GM18499 (cell line): ENCODE measurements at regions not wholly inside any gene's neighbourhood (a gene's known extent, or its start where the extent isn't known, plus 50 kb on each side); places are given as distances from the start of the nearest gene placed in this dataset.

Experiments
- ATAC-seq: cut with Tn5 transposase; IDR thresholded peaks from one replicate; pipeline ENCODE4 v1.9.1; 2021; ENCODE audit warnings: moderate number of reproducible peaks; ENCODE audit not compliant: insufficient read depth, unreplicated experiment

DNA sequence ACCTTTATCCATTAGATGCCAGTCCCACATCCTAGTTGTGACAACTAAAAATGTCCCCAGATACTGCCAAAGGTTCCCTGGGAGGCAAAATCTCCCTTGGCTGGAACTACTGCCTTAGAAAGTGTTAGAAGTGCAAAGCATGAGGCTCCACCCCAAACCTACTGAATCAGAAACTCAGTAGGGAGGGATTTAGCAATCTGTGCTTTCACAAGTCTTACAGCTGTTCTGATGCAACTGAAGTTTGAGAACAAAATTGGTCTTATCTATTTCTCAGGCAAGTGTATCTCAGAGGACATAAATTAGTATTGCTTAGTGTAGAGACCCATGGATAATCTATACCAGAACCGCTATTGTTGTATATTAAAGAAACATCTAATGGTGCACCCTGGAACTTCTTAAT is 70.2 kb downstream of the CLDN1 start:
- ATAC-seq: no peak

DNA sequence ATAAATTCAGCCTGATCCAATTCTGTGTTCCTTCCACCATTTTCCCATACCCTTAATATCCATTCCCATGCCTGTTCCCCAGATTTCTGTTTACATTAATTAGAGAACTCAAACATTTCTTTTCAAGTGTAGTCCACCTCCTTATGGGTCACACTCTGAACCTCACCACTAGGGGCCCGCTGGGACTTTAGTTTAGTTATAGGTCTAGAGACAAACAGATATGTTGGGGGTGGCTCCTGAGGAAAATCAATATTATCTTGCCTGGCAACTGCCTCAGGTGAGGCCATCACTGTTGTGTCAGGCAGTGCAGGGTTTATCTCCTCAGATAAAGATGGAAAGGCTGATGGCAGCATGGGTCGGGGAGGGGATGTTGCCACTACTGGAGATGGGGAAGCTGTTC is 72.8 kb downstream of the CLDN1 start:
- no peak for ATAC-seq

DNA sequence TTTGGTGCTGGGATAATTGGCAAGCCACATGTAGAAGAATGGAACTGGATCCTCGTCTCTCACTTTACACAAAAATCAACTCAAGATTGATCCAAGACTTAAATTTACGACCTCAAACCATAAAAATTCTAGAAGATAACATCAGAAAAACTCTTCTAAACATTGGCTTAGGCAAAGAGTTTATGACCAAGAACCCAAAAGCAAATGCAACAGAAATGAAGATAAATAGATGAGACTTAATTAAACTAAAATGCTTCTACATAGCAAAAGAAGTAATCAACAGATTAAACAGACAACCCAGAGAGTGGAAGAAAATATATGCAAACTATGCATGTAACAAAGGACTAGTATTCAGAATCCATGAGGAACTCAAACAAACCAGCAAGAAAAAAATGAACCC is 80.1 kb downstream of the CLDN1 start:
- no peak for ATAC-seq

DNA sequence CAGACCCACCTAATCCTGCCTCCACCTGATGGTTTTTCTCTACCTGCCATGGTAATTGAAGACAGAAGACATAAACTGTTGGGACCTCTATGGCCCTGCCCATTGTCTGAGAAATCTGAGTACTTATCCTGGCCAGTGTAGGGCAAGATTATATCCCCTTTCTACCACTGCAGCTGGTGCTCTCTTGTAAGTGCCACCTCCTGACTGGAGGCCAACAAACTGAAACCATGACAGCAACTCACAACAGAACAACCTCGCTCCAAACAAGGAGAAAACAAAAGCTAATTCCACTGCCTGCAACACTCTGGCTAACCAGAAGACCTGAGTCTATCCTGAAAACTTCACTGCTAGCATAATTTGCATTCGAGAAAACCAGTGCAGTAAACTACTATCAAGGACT is 82.9 kb downstream of the CLDN1 start:
- ATAC-seq: no peak

DNA sequence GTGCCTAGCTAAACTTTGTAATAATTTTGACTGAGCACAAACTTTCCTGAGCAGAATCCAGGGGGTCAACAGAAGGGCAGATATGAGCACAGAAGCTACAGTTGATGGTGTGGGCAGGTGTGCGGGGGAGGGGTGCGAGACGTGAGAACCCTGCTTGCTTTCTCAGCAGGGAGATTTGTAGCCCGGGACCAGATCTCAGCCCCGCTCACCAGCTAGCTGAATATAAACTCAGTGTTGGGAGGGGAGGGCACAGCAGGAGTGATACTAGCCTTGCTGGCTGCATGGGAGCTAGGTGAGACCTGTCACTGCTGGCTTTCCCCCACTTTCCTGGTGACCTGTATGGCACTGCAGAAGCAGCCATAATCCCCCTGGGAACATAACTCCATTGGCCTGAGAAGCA is 83.4 kb downstream of the CLDN1 start:
- ATAC-seq: no peak

DNA sequence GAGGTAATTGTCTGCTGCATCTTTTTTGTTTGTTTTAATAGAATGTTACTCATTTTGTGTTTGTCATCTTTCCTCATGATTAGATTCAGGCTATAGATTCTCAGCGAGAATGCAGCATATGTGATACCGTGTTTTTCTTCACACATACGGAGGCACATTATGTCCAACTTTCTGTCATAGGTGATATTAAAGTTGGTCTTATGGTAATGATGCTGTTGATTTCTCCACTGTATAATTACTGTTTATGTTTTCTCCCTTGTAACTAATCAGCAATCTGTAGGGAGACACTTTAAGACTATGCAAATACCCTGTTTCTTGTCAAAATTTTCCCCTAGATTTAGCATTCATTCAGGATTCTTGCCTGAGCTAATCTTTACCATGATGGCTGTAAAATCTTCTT is 87.6 kb downstream of the CLDN1 start:
- no peak for ATAC-seq

DNA sequence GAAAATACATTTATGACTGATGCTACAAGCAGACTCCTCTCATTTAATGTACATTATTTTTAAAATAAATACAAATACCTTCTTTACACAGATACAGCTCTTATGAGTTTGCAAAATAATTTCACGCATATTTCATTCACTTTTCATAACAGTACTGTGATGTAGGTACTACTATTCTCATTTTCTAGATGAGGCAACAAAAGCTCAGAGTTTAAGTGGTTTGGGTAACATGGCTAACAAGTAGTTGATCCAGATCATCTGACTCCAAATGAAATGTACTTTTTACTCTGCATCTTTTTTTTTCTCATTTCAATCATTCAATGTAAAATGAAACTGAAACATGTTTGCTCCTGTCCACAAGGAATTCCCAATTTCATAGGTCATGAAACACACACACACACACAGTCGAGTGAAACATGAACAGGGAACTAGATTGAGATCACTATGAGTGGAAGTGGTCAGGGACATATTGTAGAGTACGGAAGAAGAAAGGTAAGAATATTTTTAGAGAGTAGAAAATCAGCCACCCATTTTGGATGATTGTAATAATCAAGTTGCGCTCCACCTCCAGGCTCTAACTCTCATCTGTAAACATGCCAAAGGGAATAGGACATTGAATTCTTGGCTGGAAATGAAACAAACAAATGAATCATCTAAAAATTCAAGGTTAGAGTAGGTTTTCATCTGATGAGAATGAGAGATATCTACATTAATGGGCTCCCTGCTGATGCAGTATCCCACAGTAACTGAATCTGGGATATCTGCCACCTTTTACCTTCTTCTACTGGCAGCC is 92.4 kb downstream of the CLDN1 start:
- peak; percentile 45 for ATAC-seq

DNA sequence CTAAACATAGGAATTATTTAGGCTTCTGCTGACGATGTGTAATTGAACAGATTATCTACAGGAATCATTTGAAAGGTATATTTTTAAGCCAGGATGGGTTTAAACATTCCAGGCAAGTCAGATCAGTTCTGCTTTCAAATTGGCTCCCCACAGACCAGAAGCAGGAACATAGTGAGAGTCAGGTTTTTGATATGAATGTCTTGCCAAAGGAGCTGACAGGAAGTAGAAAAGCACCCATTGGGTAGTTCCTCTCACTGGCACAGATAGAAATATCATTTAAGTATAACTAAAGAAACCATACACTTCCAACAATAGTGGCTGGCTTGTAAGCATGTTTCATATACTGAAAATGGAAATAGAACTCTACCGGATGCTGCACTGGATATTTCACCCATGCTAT is 95.2 kb downstream of the CLDN1 start:
- ATAC-seq: no peak

DNA sequence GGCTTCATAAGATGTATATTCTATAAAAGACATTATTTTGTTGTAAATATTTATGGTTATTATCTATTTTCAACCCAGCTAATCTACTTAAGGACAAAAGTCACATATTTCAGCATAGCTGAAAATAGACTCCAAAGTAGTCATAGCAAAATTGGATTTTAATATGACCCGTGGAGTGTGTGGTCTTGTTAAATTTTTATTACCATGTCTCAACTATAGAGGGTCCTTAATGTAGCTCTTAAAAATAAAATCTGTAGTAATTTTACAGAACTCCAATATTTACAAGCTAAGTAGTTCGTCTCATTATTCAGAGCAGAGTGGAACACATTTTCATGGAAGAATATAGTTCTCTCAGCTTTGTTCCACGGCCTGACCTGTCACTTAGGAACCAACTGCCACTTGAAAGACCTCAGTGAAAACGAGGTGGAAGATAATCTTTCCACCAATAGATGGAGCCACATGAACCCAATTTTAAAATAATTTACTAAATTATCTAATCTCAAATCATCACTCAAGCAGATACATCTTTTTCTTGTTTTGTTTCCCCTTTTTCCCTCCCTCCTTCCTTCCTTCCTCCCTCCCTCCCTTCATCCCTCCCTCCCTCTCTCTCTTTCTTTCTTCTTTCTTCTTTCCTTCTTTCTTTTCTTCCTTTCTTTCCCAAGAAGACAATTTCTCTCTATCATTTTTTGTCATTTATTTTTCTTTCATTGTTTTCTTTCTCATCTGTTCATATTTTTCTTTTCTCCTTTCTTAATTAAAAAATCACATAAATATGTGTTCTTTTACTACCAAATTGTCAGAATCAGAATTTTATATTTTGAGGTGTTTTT is 97.2 kb downstream of the CLDN1 start:
- no peak for ATAC-seq

DNA sequence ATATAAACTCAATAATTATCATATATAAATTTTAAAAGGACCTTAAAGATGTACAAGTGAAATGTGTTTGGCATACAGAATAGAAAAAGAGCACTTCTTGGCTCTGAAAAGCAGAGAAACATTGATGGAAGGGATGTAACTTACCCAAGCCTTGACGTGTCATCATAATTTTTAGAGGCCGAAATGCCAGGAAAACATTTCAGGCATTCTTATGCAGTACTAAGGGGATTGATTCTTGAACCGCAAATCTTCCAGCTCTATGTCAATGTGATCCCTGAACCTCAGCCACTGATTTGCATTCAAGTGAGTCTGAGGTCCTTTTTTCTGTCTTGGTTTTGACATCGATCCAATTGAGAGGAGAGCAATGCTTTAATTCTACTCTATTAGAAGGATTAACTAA is 97.8 kb downstream of the CLDN1 start:
- no peak for ATAC-seq

DNA sequence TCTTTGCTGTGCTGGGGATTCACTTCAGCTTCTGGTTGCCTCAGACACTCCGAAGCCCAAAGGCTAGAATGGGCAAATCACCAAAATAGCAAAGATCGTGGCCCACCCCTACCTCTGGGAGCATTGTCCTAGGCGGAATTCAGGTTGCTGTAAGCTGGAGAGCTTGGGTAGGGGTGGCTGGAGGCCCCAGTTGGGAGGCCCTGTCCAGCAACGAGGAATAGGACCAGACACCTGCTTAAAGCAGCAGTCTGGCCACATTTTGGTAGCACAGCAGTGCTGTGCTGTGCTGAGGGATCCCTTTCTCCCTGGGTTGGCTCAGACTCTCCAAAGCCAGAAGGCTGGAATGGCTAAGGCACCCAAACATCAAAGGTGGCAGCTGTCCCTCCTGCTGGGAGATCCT is 99.3 kb downstream of the CLDN1 start:
- ATAC-seq: no peak

DNA sequence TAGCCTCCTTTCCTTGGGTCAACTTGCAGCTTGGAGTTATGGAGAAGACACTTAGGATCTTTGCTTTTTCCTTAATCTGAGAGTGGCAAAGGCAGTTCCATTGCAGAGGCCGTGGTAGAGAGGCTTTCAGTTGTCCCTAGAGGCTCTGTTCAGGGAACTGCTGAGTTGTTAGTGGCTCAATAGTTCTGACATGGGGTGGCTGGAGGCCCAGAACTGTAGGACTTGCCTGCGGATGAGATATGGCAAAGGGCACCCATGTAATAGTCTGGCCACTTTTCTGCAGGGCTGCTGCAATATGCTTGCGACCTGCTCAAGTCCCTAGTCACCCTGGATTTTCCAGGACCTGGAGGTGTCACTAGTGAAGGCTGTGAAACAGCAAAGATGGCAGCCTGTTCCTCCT is 99.9 kb downstream of the CLDN1 start:
- ATAC-seq: no peak

DNA sequence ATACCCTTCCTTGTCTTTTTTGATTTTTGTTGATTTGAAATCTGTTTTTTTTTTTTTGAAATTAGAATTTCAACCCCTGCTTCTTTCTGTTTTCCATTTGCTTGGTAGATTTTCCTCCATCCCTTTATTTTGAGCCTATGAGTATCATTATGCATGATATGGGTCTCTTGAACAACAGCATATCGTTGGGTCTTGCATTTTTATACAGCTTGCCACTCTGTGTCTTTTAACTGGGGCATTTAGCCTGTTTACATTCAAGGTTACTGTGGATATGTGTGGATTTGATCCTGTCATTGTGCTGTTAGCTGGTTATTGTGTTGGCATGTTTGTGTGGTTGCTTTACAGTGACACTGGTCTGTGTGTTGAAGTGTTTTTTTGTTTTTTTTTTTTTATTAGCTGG is 99.7 kb upstream of the P3H2 start:
- ATAC-seq: no peak

DNA sequence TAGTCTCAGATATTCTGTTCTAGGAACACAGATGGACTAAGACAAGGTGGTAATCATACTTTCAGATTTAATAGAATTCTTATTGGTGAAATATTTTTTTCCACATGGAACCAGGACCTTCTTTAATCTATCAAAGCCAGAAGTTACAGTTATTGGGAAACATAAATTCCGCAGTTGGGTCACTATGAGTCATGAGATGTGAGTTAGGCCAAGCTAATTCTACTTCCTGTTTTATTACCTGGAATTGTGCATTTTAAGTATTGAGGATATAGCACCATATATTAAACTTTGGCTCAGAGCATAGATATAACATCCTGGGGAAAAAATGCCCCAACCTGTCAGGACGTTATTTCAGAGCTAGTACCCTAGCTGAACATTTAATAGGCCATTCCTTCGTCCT is 96.4 kb upstream of the P3H2 start:
- no peak for ATAC-seq

DNA sequence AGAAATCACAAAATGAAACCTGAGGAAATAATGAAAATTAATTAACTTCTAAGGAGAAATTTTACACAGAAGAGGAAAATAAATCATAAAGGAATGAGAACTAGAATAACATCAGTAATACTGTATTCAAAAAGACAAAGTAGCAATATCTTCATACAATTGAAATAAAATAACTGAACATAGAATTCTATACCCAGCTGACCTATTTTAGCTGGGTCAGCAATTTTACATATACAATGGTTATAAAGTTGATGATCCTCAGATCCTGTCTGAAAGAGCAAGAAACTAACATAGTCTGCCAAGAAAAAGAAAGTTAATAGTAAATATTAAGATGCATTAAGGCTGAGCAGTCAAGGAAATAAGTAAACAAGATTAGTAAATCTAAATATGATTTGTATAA is 93.0 kb upstream of the P3H2 start:
- ATAC-seq: no peak

DNA sequence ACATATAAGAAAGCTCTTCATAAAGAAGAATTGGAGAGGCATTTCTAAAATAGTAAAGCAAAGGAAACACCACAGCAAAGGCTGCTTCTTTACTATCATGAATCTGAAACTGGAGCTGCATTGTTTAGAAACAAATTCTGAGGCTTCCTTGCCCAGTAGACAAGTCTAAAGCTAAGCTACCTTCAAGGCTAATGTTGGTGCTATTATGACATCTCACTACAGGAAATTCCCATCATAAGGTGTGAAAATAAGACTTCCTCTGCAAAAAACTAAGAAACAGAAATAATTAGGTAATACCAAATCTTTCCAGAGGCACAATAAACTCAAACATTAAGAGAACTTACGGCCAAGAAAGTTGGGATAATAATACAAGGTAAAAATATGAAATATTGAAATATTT is 89.9 kb upstream of the P3H2 start:
- peak; percentile 40 for ATAC-seq

DNA sequence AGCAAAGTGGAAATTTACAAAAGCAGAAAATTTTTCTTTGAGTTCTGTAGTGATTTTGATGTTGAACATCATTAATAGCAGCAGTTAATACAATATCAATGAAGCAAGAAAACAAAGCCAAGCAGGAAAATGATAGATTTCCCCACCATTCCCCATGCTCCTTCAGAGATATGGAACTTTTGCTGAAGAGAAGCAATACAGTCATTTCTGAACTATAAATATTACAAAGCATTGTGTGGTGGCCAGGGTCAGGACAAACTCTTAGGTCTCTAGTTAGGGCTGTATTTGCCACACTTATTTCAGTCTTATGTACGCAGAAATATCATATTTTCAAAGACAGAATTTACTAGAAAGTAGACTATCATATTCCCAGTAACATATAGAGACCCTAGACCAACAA is 88.8 kb upstream of the P3H2 start:
- ATAC-seq: peak; percentile 29

DNA sequence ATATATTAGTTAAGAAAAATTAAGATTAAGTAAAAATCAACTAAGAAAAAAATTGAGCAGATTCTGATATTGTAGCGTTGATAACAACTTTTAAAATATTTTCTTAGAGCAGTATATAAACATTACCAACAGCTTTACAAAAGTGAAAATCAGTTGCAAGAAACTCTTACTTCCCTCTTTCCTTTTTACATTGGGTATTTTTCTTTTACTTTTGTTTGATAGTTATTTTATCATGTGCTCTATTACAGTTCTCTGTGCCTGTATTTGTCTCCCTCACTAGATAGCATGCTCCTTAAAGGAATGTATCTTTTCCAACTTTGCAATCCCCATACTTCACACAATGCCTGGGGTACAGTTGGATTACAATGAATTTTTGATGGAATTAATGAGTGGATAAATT is 87.5 kb upstream of the P3H2 start:
- ATAC-seq: no peak

DNA sequence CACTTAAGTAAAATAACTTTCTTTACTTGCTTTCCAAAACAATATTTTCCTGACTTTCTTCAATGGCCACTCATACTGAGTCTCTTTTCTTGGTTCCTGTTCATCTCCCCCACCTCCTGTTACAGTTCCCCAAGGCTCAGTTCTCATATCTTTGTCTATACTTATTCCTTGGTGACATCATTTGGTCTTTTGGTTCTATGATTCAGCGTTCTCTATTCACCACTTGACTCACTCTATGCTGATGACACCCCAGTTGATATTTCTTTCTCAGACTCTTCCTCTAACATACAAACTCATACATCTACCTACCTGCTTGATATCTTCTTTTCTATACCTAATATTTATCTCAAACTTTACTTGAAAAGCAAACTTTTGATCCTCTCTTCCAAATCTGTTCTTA is 85.0 kb upstream of the P3H2 start:
- peak; percentile 75 for ATAC-seq

DNA sequence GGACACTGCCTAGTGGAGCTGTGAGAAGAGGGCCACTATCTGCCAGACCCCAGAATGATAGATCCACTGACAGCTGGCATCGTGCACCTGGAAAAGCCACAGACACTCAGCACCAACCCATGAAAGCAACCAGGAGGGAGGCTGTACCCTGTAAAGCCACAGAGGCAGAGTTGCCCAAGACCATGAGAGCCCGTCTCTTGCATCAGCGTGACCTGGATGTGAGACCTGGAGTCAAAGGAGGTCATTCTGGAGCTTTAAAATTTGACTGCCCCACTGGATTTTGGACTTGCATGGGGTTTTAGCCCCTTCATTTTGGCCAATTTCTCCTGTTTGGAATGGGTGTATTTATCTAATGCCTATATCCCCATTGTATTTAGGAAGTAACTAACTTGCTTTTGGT is 83.5 kb upstream of the P3H2 start:
- ATAC-seq: no peak

DNA sequence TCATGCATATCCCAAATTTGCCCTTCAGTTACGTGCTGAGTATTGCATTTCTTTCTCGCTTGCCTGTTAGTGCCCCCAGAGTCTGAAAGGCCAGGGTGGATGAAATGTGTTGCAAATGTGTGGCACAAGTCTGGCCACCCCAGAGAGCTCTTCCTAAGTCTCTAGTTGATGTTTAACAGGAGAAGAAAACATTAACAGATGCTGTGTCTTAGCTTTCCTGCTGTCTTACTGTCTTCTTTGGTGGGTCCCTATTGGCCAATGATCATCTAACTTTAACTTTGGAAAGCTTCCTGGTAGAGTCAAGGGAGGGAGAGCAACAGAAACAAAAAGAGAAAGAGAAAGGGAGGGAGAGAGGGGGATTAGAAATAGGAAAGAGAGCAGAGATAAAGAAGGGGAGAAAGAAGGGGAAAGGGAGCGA is 76.7 kb upstream of the P3H2 start:
- no peak for ATAC-seq

DNA sequence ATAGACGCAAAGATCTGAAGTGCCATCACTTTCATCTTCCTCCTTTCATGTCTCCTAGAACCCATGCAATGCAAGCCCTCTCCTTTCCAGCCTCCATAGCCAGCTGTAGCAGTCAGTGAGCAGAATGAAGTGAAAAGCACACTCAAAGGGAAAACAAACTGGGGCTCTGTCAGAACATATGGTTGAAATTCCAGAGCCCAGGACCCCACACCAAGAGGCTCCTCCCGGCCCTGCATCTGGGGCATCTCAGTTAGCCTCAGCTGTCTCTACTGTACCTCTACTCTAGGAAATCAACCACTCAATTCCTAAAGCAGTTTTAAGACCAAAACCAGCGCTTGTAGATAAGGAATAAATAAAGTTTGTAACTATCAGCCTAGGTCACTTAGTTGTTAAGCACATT is 73.8 kb upstream of the P3H2 start:
- ATAC-seq: no peak
